ENCODE measurements at regions not wholly inside any gene's neighbourhood (a gene's known extent, or its start where the extent isn't known, plus 50 kb on each side); places are given as distances from the start of the nearest gene placed in this dataset.
"Not testable (repeated sequence)": the region's sequence is repeated elsewhere in the genome, so short reads cannot be mapped to it uniquely, and the experiment has no call there.

GRCh38 chr2:90237923-90238361 lies 1546.5 kb downstream of the RPIA start:
- DNase-seq = peak; percentile 8

GRCh38 chr2:90238505-90239230 lies 1547.2 kb downstream of the RPIA start:
- DNase-seq = not testable (repeated sequence)

- DNase-seq = not testable (repeated sequence)
Observed at GRCh38 chr2:90239769-90240168, 1548.3 kb downstream of the RPIA start.

- not testable (repeated sequence) for DNase-seq
Observed at GRCh38 chr2:90244902-90245765, 1553.7 kb downstream of the RPIA start.

GRCh38 chr2:90248400-90248799 lies 1556.9 kb downstream of the RPIA start:
- not testable (repeated sequence) for DNase-seq

- DNase-seq = not testable (repeated sequence)
Observed at GRCh38 chr2:90250350-90250749, 1558.9 kb downstream of the RPIA start.

- DNase-seq = not testable (repeated sequence)
Observed at GRCh38 chr2:90251576-90251975, 1560.1 kb downstream of the RPIA start.

GRCh38 chr2:90253306-90253705 lies 1561.8 kb downstream of the RPIA start:
- DNase-seq = not testable (repeated sequence)

- not testable (repeated sequence) for DNase-seq
Observed at GRCh38 chr2:90266888-90267287, 1575.4 kb downstream of the RPIA start.

GRCh38 chr2:90287751-90288150 lies 1596.3 kb downstream of the RPIA start:
- not testable (repeated sequence) for DNase-seq

- not testable (repeated sequence) for DNase-seq
Observed at GRCh38 chr2:90288396-90288795, 1596.9 kb downstream of the RPIA start.

- not testable (repeated sequence) for DNase-seq
Observed at GRCh38 chr2:90289291-90289980, 1598.0 kb downstream of the RPIA start.

GRCh38 chr2:90290701-90291100 lies 1599.2 kb downstream of the RPIA start:
- not testable (repeated sequence) for DNase-seq

GRCh38 chr2:90291168-90291883 lies 1599.9 kb downstream of the RPIA start:
- DNase-seq = not testable (repeated sequence)

GRCh38 chr2:90291934-90292333 lies 1600.5 kb downstream of the RPIA start:
- not testable (repeated sequence) for DNase-seq

GRCh38 chr2:90292451-90292850 lies 1601.0 kb downstream of the RPIA start:
- not testable (repeated sequence) for DNase-seq

GRCh38 chr2:90293224-90293623 lies 1601.8 kb downstream of the RPIA start:
- not testable (repeated sequence) for DNase-seq

- DNase-seq = not testable (repeated sequence)
Observed at GRCh38 chr2:90293806-90294205, 1602.3 kb downstream of the RPIA start.

GRCh38 chr2:90295036-90295750 lies 1603.7 kb downstream of the RPIA start:
- not testable (repeated sequence) for DNase-seq

GRCh38 chr2:90296484-90296777 lies 1605.0 kb downstream of the RPIA start:
- DNase-seq = not testable (repeated sequence)

- not testable (repeated sequence) for DNase-seq
Observed at GRCh38 chr2:90297701-90298100, 1606.2 kb downstream of the RPIA start.
